GM10248 (cell line): ENCODE measurements at regions not wholly inside any gene's neighbourhood (a gene's known extent, or its start where the extent isn't known, plus 50 kb on each side); places are given as distances from the start of the nearest gene placed in this dataset.

Experiments used
- CTCF ChIA-PET: fragments of 300-600 bp; sonication (Branson Sonifier 250); formaldehyde crosslinking; extraction: SDS; loops from one replicate; lab custom pipeline; 2021; ENCODE audit warnings: antibody characterized with exemption; lab: Yijun Ruan, JAX
- POLR2A ChIA-PET: fragments of 350-650 bp; sonication (Branson Sonifier 250); formaldehyde crosslinking; extraction: SDS; loops from one replicate; lab custom pipeline; 2020; ENCODE audit warnings: antibody characterized with exemption; lab: Yijun Ruan, JAX
- DNase-seq: peaks from one replicate; pipeline ENCODE4 v3.0.0; 2012; ENCODE audit errors: extremely low spot score
- CTCF ChIP-seq: IDR thresholded peaks from 2 replicates; pipeline ENCODE4 v1.5.1; 2012; ENCODE audit warnings: mild to moderate bottlenecking, low read depth; ENCODE audit errors: extremely low read depth, missing control alignments, control extremely low read depth

GRCh38 chr1:201609661-201610318 lies 70.9 kb downstream of the NAV1 start:
- DNase-seq, result no peak
- CTCF ChIA-PET, result interaction anchor here (1.5 to 2.2 kb wide), 4 partner anchors 19 to 99 kb away, joined by 3 to 6 read pairs (median 5); no protein-coding TSS in a partner anchor
- no peak for TF ChIP-seq CTCF
- POLR2A ChIA-PET, result no interaction called here

- ChIA-PET CTCF (interaction anchor here (1.1 to 1.6 kb wide), 4 partner anchors 9 to 98 kb away, joined by 3 to 5 read pairs (median 5); no protein-coding TSS in a partner anchor), POLR2A (no interaction called here)
- no peak for TF ChIP-seq CTCF
- DNase-seq, result no peak
These were observed 71.9 kb downstream of the NAV1 start for GRCh38 chr1:201610858-201611257.

GRCh38 chr1:201612645-201613044 lies 73.7 kb downstream of the NAV1 start:
- CTCF ChIA-PET, result no interaction called here
- POLR2A ChIA-PET, result no interaction called here
- DNase-seq, result no peak
- TF ChIP-seq CTCF, result no peak

- no peak for TF ChIP-seq CTCF
- ChIA-PET POLR2A (no interaction called here), CTCF (interaction anchor here (1.6 kb wide), 1 partner anchor 306 kb away, joined by 3 read pairs; no protein-coding TSS in a partner anchor)
- DNase-seq, result no peak
These were observed 75.5 kb downstream of the NAV1 start for GRCh38 chr1:201614262-201615015.

GRCh38 chr1:201617157-201617556 lies 78.2 kb downstream of the NAV1 start:
- ChIA-PET CTCF (interaction anchor here (0.8 kb wide), 1 partner anchor 93 kb away, joined by 3 read pairs; no protein-coding TSS in a partner anchor), POLR2A (no interaction called here)
- TF ChIP-seq CTCF, result no peak
- no peak for DNase-seq

GRCh38 chr1:201618389-201618788 lies 79.5 kb downstream of the NAV1 start:
- ChIA-PET CTCF (interaction anchor here (1.3 to 1.5 kb wide), 2 partner anchors 13 to 105 kb away, joined by 3 read pairs; no protein-coding TSS in a partner anchor), POLR2A (interaction anchor here (0.5 kb wide), 1 partner anchor 93 kb away, joined by 6 read pairs; no protein-coding TSS in a partner anchor)
- no peak for TF ChIP-seq CTCF

More at GRCh38 chr1:201618389-201618788, 79.5 kb downstream of the NAV1 start:
- DNase-seq, result no peak
